ENCODE measurements at regions not wholly inside any gene's neighbourhood (a gene's known extent, or its start where the extent isn't known, plus 50 kb on each side); places are given as distances from the start of the nearest gene placed in this dataset.

DNA sequence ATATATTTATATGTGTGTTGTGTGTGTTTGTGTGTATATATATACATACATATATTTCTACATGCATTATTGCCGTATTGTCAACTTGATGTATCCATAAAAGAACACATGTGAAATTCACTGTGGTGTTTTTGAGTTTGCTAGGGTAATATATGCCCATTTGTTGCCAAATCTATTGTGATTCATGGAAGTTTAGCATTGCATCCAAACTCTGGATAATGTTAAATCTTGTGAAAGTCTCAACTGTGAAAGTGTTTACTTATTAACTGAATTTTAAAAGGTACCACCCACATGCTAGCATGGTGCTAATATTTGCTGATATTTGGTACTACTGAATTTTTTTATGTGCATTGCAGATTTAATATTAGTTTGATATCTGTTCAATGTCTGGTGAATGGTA lies 96.6 kb upstream of the SLC8A1 start:
- no peaks in the 10 kb centered on the region for H3K27me3 ChIP-seq (replicated peaks in 1 of 2; ENCODE audit: control insufficient read depth in 2 of 2, insufficient read depth in 2 of 2, low read length in 1 of 2)
- H2AFZ ChIP-seq (ENCODE audit: control insufficient read depth, low read depth, low read length): no peak overlapping the region
- ATAC-seq (no peak), DNase-seq (ENCODE audit: low read depth, low spot score) (no peak), FAIRE-seq (no peak)
- H3K4me2 ChIP-seq (ENCODE audit: control insufficient read depth, insufficient read depth): no peak overlapping the region
- H3K79me2 ChIP-seq (ENCODE audit: control insufficient read depth, insufficient read depth, low read length): no peaks in the 10 kb centered on the region
- BruUV-seq (replicated peaks): no TSS peak
- ChIA-PET SMC1A (ENCODE audit: uncharacterized antibody, unreplicated experiment) (no interaction called here), POLR2A (no interaction called here), CTCF (no interaction called here), RAD21 (ENCODE audit: unreplicated experiment) (no interaction called here)
- H3K9me3 ChIP-seq (replicated peaks; ENCODE audit: control insufficient read depth, insufficient read depth, low read length): no peaks in the 10 kb centered on the region
- no peaks in the 10 kb centered on the region for H3K4me1 ChIP-seq (ENCODE audit: control insufficient read depth, insufficient read depth, low read length)
- 8% methylated on average over 1 of the region's 1 CpG for WGBS (ENCODE audit: insufficient coverage, insufficient replicate concordance, low lambda C conversion rate, missing lambda C conversion rate)
- no peak overlapping the region for H3K4me3 ChIP-seq
- in situ Hi-C loops (cut with MboI) (no loop called here), intact Hi-C loops (cut with micrococcal nuclease; ENCODE audit: unreplicated experiment) (no loop called here)
- H4K20me1 ChIP-seq (ENCODE audit: control insufficient read depth, insufficient read depth): no peaks in the 10 kb centered on the region
- H3K36me3 ChIP-seq (ENCODE audit: control insufficient read depth in 2 of 2, insufficient read depth in 2 of 2, low read length in 1 of 2): no peaks in the 10 kb centered on the region
- no peak overlapping the region for H3K27ac ChIP-seq (ENCODE audit: control insufficient read depth, insufficient read depth)
- TF ChIP-seq, protein P1, sequence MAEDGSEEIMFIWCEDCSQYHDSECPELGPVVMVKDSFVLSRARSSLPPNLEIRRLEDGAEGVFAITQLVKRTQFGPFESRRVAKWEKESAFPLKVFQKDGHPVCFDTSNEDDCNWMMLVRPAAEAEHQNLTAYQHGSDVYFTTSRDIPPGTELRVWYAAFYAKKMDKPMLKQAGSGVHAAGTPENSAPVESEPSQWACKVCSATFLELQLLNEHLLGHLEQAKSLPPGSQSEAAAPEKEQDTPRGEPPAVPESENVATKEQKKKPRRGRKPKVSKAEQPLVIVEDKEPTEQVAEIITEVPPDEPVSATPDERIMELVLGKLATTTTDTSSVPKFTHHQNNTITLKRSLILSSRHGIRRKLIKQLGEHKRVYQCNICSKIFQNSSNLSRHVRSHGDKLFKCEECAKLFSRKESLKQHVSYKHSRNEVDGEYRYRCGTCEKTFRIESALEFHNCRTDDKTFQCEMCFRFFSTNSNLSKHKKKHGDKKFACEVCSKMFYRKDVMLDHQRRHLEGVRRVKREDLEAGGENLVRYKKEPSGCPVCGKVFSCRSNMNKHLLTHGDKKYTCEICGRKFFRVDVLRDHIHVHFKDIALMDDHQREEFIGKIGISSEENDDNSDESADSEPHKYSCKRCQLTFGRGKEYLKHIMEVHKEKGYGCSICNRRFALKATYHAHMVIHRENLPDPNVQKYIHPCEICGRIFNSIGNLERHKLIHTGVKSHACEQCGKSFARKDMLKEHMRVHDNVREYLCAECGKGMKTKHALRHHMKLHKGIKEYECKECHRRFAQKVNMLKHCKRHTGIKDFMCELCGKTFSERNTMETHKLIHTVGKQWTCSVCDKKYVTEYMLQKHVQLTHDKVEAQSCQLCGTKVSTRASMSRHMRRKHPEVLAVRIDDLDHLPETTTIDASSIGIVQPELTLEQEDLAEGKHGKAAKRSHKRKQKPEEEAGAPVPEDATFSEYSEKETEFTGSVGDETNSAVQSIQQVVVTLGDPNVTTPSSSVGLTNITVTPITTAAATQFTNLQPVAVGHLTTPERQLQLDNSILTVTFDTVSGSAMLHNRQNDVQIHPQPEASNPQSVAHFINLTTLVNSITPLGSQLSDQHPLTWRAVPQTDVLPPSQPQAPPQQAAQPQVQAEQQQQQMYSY (CRISPR knock-in tag; IDR thresholded peaks at IDR 0.05): no peak
- TF ChIP-seq TCF3 (IDR thresholded peaks at IDR 0.05; ENCODE audit: borderline replicate concordance, insufficient read depth, low read depth, low read length): no peak
- TF ChIP-seq SMARCA5 (IDR thresholded peaks at IDR 0.05): no peak
- TF ChIP-seq ZNF24 (IDR thresholded peaks at IDR 0.05): no peak
- no peak for TF ChIP-seq SREBF1 (IDR thresholded peaks at IDR 0.05; ENCODE audit: low read length)
- no peak for TF ChIP-seq NFYA (IDR thresholded peaks at IDR 0.05; ENCODE audit: borderline replicate concordance, low read depth, low read length)
- no peak for TF ChIP-seq RFX5 (IDR thresholded peaks at IDR 0.05; ENCODE audit: low read depth, low read length)
- no peak for TF ChIP-seq KAT2A (conservative IDR thresholded peaks at IDR 0.05; ENCODE audit: control insufficient read depth, low read depth, low read length)
- no peak for TF ChIP-seq TBL1XR1 (IDR thresholded peaks at IDR 0.05; ENCODE audit: low read depth, low read length)
- no peak for TF ChIP-seq RBBP5 (conservative IDR thresholded peaks at IDR 0.05)
- no peak for TF ChIP-seq SIN3A (IDR thresholded peaks at IDR 0.05; ENCODE audit: low read depth, low read length)
- no peak for TF ChIP-seq DPF2 (IDR thresholded peaks at IDR 0.05)
- no peak for TF ChIP-seq SRF (IDR thresholded peaks at IDR 0.05; ENCODE audit: low read depth in 2 of 2, low read length in 2 of 2)
- no peak for TF ChIP-seq SREBF2 (IDR thresholded peaks at IDR 0.05; ENCODE audit: low read length)
- TF ChIP-seq, protein P2, sequence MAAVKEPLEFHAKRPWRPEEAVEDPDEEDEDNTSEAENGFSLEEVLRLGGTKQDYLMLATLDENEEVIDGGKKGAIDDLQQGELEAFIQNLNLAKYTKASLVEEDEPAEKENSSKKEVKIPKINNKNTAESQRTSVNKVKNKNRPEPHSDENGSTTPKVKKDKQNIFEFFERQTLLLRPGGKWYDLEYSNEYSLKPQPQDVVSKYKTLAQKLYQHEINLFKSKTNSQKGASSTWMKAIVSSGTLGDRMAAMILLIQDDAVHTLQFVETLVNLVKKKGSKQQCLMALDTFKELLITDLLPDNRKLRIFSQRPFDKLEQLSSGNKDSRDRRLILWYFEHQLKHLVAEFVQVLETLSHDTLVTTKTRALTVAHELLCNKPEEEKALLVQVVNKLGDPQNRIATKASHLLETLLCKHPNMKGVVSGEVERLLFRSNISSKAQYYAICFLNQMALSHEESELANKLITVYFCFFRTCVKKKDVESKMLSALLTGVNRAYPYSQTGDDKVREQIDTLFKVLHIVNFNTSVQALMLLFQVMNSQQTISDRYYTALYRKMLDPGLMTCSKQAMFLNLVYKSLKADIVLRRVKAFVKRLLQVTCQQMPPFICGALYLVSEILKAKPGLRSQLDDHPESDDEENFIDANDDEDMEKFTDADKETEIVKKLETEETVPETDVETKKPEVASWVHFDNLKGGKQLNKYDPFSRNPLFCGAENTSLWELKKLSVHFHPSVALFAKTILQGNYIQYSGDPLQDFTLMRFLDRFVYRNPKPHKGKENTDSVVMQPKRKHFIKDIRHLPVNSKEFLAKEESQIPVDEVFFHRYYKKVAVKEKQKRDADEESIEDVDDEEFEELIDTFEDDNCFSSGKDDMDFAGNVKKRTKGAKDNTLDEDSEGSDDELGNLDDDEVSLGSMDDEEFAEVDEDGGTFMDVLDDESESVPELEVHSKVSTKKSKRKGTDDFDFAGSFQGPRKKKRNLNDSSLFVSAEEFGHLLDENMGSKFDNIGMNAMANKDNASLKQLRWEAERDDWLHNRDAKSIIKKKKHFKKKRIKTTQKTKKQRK (IDR thresholded peaks at IDR 0.05; ENCODE audit: low read depth, low read length): no peak
- TF ChIP-seq EED (IDR thresholded peaks at IDR 0.05; ENCODE audit: low read depth): no peak
- no peak for TF ChIP-seq MEF2A (IDR thresholded peaks at IDR 0.05; ENCODE audit: insufficient read depth, low read depth, low read length)
- no peak for TF ChIP-seq ESRRA (IDR thresholded peaks at IDR 0.05; ENCODE audit: low read length)
- TF ChIP-seq, protein P3, sequence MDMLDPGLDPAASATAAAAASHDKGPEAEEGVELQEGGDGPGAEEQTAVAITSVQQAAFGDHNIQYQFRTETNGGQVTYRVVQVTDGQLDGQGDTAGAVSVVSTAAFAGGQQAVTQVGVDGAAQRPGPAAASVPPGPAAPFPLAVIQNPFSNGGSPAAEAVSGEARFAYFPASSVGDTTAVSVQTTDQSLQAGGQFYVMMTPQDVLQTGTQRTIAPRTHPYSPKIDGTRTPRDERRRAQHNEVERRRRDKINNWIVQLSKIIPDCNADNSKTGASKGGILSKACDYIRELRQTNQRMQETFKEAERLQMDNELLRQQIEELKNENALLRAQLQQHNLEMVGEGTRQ (IDR thresholded peaks at IDR 0.05; ENCODE audit: borderline replicate concordance, low read depth, low read length): no peak
- no peak overlapping the region for H3K9ac ChIP-seq (ENCODE audit: control insufficient read depth, insufficient read depth, low read length)

Data from GM12878 (cell line).